DOHH2 (cell line): ENCODE measurements at regions not wholly inside any gene's neighbourhood (a gene's known extent, or its start where the extent isn't known, plus 50 kb on each side); places are given as distances from the start of the nearest gene placed in this dataset.

Experiments used
- CTCF ChIP-seq: fragments of 200-600 bp; sonication (generic); IDR thresholded peaks from one replicate; pipeline ENCODE4 v1.5.1; 2014; ENCODE audit warnings: antibody characterized with exemption, mild to moderate bottlenecking, low read depth, low read length; ENCODE audit not compliant: poor library complexity, severe bottlenecking
- EZH2phosphoT487 ChIP-seq: fragments of 200-600 bp; sonication (generic); IDR thresholded peaks from 2 replicates; pipeline ENCODE4 v1.6.1; 2017; ENCODE audit warnings: borderline replicate concordance, mild to moderate bottlenecking, antibody characterized with exemption, low read length, moderate library complexity, mixed read lengths

- TF ChIP-seq CTCF (no peak), EZH2phosphoT487 (no peak)
These were observed 681.0 kb upstream of the USP24 start for GRCh38 chr1:55896210-55896609.
